ENCODE measurements at regions not wholly inside any gene's neighbourhood (a gene's known extent, or its start where the extent isn't known, plus 50 kb on each side); places are given as distances from the start of the nearest gene placed in this dataset.

- H3K9ac ChIP-seq (ENCODE audit: low read length): peak overlapping the region; percentile 18; the same call in 1 of the 2 replicates
- no peaks in the 10 kb centered on the region for H3K9me2 ChIP-seq (replicated peaks; ENCODE audit: insufficient read depth, low read length)
- H3K36me3 ChIP-seq (replicated peaks; ENCODE audit: insufficient read depth, low read length): no peaks in the 10 kb centered on the region
- TF ChIP-seq, protein P1, sequence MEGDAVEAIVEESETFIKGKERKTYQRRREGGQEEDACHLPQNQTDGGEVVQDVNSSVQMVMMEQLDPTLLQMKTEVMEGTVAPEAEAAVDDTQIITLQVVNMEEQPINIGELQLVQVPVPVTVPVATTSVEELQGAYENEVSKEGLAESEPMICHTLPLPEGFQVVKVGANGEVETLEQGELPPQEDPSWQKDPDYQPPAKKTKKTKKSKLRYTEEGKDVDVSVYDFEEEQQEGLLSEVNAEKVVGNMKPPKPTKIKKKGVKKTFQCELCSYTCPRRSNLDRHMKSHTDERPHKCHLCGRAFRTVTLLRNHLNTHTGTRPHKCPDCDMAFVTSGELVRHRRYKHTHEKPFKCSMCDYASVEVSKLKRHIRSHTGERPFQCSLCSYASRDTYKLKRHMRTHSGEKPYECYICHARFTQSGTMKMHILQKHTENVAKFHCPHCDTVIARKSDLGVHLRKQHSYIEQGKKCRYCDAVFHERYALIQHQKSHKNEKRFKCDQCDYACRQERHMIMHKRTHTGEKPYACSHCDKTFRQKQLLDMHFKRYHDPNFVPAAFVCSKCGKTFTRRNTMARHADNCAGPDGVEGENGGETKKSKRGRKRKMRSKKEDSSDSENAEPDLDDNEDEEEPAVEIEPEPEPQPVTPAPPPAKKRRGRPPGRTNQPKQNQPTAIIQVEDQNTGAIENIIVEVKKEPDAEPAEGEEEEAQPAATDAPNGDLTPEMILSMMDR (IDR thresholded peaks at IDR 0.05; ENCODE audit: low read length): no peak
- TF ChIP-seq EZH2phosphoT487 (IDR thresholded peaks at IDR 0.05; ENCODE audit: low read length) (no peak), EZH2 (optimal IDR thresholded peaks at IDR 0.05; ENCODE audit: low read depth, low read length) (no peak)
- no peaks in the 10 kb centered on the region for H3K9me3 ChIP-seq (replicated peaks; ENCODE audit: insufficient read depth, low read length)
- peaks cover 29% of the 10 kb centered on the region for H3K4me1 ChIP-seq (ENCODE audit: low read length)
- peak overlapping the region; percentile 90 for H3K4me2 ChIP-seq (ENCODE audit: low read depth, low read length)
- H3F3A ChIP-seq (ENCODE audit: insufficient read depth, low read length): peaks cover 54% of the 10 kb centered on the region
- H3K27ac ChIP-seq (ENCODE audit: low read length): peak overlapping the region; percentile 97
- H3K27me3 ChIP-seq (replicated peaks; ENCODE audit: insufficient read depth, low read length): no peaks in the 10 kb centered on the region
- no peak overlapping the region for H2AFZ ChIP-seq (ENCODE audit: low read length)
- H3K4me3 ChIP-seq (ENCODE audit: low read length): no peak overlapping the region
- H4K20me1 ChIP-seq (ENCODE audit: insufficient read depth, low read length): no peaks in the 10 kb centered on the region
- no peak for DNase-seq
- peaks cover 25% of the 10 kb centered on the region for H3K79me2 ChIP-seq (ENCODE audit: low read length)
Measured at GRCh38 chr4:184533908-184534307, 59.6 kb upstream of the IRF2 start.

DNA sequence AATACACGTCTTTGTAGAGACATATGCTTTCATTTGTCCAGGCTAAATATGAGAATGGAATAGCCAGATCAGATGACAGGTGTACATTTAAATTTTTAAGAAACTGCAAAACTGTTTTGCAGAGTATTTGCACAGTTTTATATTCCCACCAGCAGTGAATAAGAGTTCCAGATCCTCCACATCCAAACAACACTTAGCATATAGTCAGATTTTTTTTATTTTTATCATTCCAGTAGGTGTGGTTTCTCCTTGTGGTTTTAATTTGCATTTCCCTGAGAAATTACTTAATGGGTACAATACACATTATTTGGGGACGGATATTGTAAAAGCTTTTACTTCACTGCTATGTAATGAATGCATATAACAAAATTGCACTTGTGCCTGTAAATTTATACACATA lies 56.7 kb upstream of the IRF2 start:
- Histone ChIP-seq H3K4me1 (ENCODE audit: low read length) (peaks cover 20% of the 10 kb centered on the region), H3K79me2 (ENCODE audit: low read length) (peaks cover 12% of the 10 kb centered on the region), H3K4me3 (ENCODE audit: low read length) (no peak overlapping the region), H3K9me3 (replicated peaks; ENCODE audit: insufficient read depth, low read length) (no peaks in the 10 kb centered on the region), H3K4me2 (ENCODE audit: low read depth, low read length) (no peak overlapping the region), H3K9me2 (replicated peaks; ENCODE audit: insufficient read depth, low read length) (no peaks in the 10 kb centered on the region), H2AFZ (ENCODE audit: low read length) (no peak overlapping the region), H3F3A (ENCODE audit: insufficient read depth, low read length) (peaks cover 29% of the 10 kb centered on the region), H3K36me3 (replicated peaks; ENCODE audit: insufficient read depth, low read length) (no peaks in the 10 kb centered on the region), H3K9ac (ENCODE audit: low read length) (no peak overlapping the region), H4K20me1 (ENCODE audit: insufficient read depth, low read length) (no peaks in the 10 kb centered on the region), H3K27me3 (replicated peaks; ENCODE audit: insufficient read depth, low read length) (no peaks in the 10 kb centered on the region), H3K27ac (ENCODE audit: low read length) (no peak overlapping the region)
- no peak for DNase-seq
- TF ChIP-seq, protein P1 (IDR thresholded peaks at IDR 0.05; ENCODE audit: low read length): no peak
- no peak for TF ChIP-seq EZH2 (optimal IDR thresholded peaks at IDR 0.05; ENCODE audit: low read depth, low read length)
- TF ChIP-seq EZH2phosphoT487 (IDR thresholded peaks at IDR 0.05; ENCODE audit: low read length): no peak

DNA sequence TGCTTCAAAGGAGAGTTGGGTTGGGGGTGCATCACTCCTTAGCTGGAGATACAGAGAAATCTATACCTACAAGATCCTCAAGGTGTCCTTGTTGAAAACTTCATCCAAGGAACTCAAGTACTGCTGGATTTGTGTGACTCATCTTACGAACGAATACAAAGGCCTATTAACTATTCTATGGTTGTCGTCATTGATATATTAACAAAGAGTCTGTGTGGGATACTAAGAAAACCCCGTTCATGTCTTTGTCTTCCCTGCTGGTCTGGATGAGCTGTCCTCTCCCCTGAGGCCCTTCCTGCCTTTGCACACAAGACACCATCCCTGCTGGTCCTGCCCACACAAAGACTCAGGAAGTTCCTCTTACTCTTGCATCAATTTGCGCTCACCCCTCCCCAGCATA lies 54.9 kb upstream of the IRF2 start:
- Histone ChIP-seq H2AFZ (ENCODE audit: low read length) (no peak overlapping the region), H3K27ac (ENCODE audit: low read length) (no peak overlapping the region), H3K9ac (ENCODE audit: low read length) (no peak overlapping the region), H3K27me3 (replicated peaks; ENCODE audit: insufficient read depth, low read length) (no peaks in the 10 kb centered on the region), H3K4me2 (ENCODE audit: low read depth, low read length) (no peak overlapping the region), H3K9me2 (replicated peaks; ENCODE audit: insufficient read depth, low read length) (no peaks in the 10 kb centered on the region), H3K9me3 (replicated peaks; ENCODE audit: insufficient read depth, low read length) (no peaks in the 10 kb centered on the region), H3K4me3 (ENCODE audit: low read length) (no peak overlapping the region), H3K4me1 (ENCODE audit: low read length) (peaks cover 8% of the 10 kb centered on the region), H3K36me3 (replicated peaks; ENCODE audit: insufficient read depth, low read length) (no peaks in the 10 kb centered on the region), H3K79me2 (ENCODE audit: low read length) (peaks cover 7% of the 10 kb centered on the region), H4K20me1 (ENCODE audit: insufficient read depth, low read length) (no peaks in the 10 kb centered on the region), H3F3A (ENCODE audit: insufficient read depth, low read length) (peaks cover 11% of the 10 kb centered on the region)
- DNase-seq: no peak
- no peak for TF ChIP-seq EZH2phosphoT487 (IDR thresholded peaks at IDR 0.05; ENCODE audit: low read length)
- TF ChIP-seq EZH2 (optimal IDR thresholded peaks at IDR 0.05; ENCODE audit: low read depth, low read length): no peak
- TF ChIP-seq, protein P1 (IDR thresholded peaks at IDR 0.05; ENCODE audit: low read length): no peak

Measured in MM.1S (cell line).